Activated CD4-positive, alpha-beta T cell treated with anti-CD3 and anti-CD28 coated beads for 1 hour (primary cell): ENCODE measurements at regions not wholly inside any gene's neighbourhood (a gene's known extent, or its start where the extent isn't known, plus 50 kb on each side); places are given as distances from the start of the nearest gene placed in this dataset.
A peak's percentile ranks its signal among the peaks of the same experiment; 100 is the strongest.
"Not testable (repeated sequence)": the region's sequence is repeated elsewhere in the genome, so short reads cannot be mapped to it uniquely, and the experiment has no call there.

ENCODE experiments used
- DNase-seq: peaks from one replicate; pipeline ENCODE4 v3.0.0-alpha.2; 2020

- DNase-seq = no peak
Measured at GRCh38 chrX:109880629-109881028, 122.3 kb upstream of the TMEM164 start.

GRCh38 chrX:109886122-109886761 lies 116.7 kb upstream of the TMEM164 start:
- no peak for DNase-seq

- no peak for DNase-seq
Measured at GRCh38 chrX:109889289-109890006, 113.5 kb upstream of the TMEM164 start.

- DNase-seq = no peak
Measured at GRCh38 chrX:109890300-109890699, 112.6 kb upstream of the TMEM164 start.

GRCh38 chrX:109890910-109891502 lies 111.9 kb upstream of the TMEM164 start:
- peak; percentile 10 for DNase-seq

- not testable (repeated sequence) for DNase-seq
Measured at GRCh38 chrX:109896024-109896423, 106.9 kb upstream of the TMEM164 start.

- DNase-seq = no peak
Measured at GRCh38 chrX:109902665-109903064, 100.2 kb upstream of the TMEM164 start.

- DNase-seq = no peak
Measured at GRCh38 chrX:109911046-109911445, 91.9 kb upstream of the TMEM164 start.

- not testable (repeated sequence) for DNase-seq
Measured at GRCh38 chrX:109912993-109913392, 89.9 kb upstream of the TMEM164 start.

GRCh38 chrX:109914114-109914849 lies 88.6 kb upstream of the TMEM164 start:
- DNase-seq = no peak

- DNase-seq = no peak
Measured at GRCh38 chrX:109918753-109919152, 84.2 kb upstream of the TMEM164 start.

- no peak for DNase-seq
Measured at GRCh38 chrX:109920325-109920724, 82.6 kb upstream of the TMEM164 start.

- DNase-seq = no peak
Measured at GRCh38 chrX:109920868-109921267, 82.0 kb upstream of the TMEM164 start.

GRCh38 chrX:109922190-109922589 lies 80.7 kb upstream of the TMEM164 start:
- DNase-seq = no peak

- DNase-seq = not testable (repeated sequence)
Measured at GRCh38 chrX:109925003-109925402, 77.9 kb upstream of the TMEM164 start.

- no peak for DNase-seq
Measured at GRCh38 chrX:109925656-109926055, 77.3 kb upstream of the TMEM164 start.

GRCh38 chrX:109926118-109926517 lies 76.8 kb upstream of the TMEM164 start:
- DNase-seq = no peak

- DNase-seq = no peak
Measured at GRCh38 chrX:109926743-109927662, 75.9 kb upstream of the TMEM164 start.

GRCh38 chrX:109927663-109928273 lies 75.1 kb upstream of the TMEM164 start:
- no peak for DNase-seq

GRCh38 chrX:109928596-109929335 lies 74.1 kb upstream of the TMEM164 start:
- no peak for DNase-seq

- no peak for DNase-seq
Measured at GRCh38 chrX:109931677-109932076, 71.2 kb upstream of the TMEM164 start.
